H1 (cell line): ENCODE measurements at regions not wholly inside any gene's neighbourhood (a gene's known extent, or its start where the extent isn't known, plus 50 kb on each side); places are given as distances from the start of the nearest gene placed in this dataset.

Source experiments
- EGR1 ChIP-seq: IDR thresholded peaks from 2 replicates; pipeline ENCODE4 v1.6.1; 2011; ENCODE audit warnings: low read depth, low read length, borderline replicate concordance
- POLR2AphosphoS5 ChIP-seq: IDR thresholded peaks from 2 replicates; pipeline ENCODE4 v1.6.1; 2011; ENCODE audit warnings: low read depth, low read length
- POU5F1 ChIP-seq: IDR thresholded peaks from 2 replicates; pipeline ENCODE4 v1.6.1; 2011; ENCODE audit warnings: low read depth, mild to moderate bottlenecking, low read length, moderate library complexity

DNA sequence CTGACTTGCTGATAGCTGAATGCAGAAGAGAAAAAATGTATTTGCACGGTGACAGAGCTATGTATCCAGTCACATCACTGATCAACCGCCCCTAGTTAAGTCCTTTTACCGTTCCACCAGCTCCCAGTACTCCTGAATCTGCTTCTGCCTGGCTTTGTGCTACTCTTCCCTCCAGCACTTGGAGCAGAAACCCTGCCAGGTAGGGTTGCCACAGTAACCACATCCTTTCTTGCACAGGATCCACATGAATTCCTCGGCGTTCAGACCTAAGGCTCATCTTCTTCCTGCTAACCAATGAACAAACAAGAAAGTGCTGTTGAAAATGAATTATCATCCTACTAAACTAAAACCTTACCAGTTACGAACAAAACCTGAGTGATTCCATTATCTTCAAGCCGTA, 52.0 kb upstream of the KCTD7 start (continued):
- TF ChIP-seq EGR1 (no peak), POU5F1 (no peak), POLR2AphosphoS5 (no peak)
